Suprapubic skin (tissue), 4 donors: ENCODE measurements at regions not wholly inside any gene's neighbourhood (a gene's known extent, or its start where the extent isn't known, plus 50 kb on each side); places are given as distances from the start of the nearest gene placed in this dataset.
"Not testable (repeated sequence)": the region's sequence is repeated elsewhere in the genome, so short reads cannot be mapped to it uniquely, and the experiment has no call there.

Experiments used
- DNase-seq, 2 donors: peaks; one replicate each; pipeline ENCODE4 v3.0.0-alpha.2; 2019; ENCODE audit warnings: low spot score in 2 of 2
- H3K27ac ChIP-seq: fragments of 200-600 bp; sonication (generic); one replicate; pipeline ENCODE4 v1.5.1; 2019
- H3K27me3 ChIP-seq: fragments of 200-600 bp; sonication (generic); one replicate; pipeline ENCODE4 v1.5.1; 2019
- H3K36me3 ChIP-seq: fragments of 200-600 bp; sonication (generic); one replicate; pipeline ENCODE4 v1.5.1; 2019
- H3K4me1 ChIP-seq: fragments of 200-600 bp; sonication (generic); one replicate; pipeline ENCODE4 v1.5.1; 2019
- H3K4me3 ChIP-seq: fragments of 200-600 bp; sonication (generic); one replicate; pipeline ENCODE4 v1.5.1; 2019; ENCODE audit warnings: mild to moderate bottlenecking
- H3K9me3 ChIP-seq: fragments of 200-600 bp; sonication (generic); one replicate; pipeline ENCODE4 v1.5.1; 2019
- CTCF ChIP-seq, 2 donors: fragments of 200-600 bp in 1 of 2; fragments of 450-650 bp in 1 of 2; sonication (generic) in 1 of 2; IDR thresholded peaks; one replicate each; pipeline ENCODE4 v1.5.1; 2016 to 2019; ENCODE audit warnings: antibody characterized with exemption in 2 of 2, mild to moderate bottlenecking in 1 of 2, moderate library complexity in 1 of 2
- EP300 ChIP-seq: sonication (generic); formaldehyde crosslinking; IDR thresholded peaks from one replicate; pipeline ENCODE4 v1.6.1; 2017; ENCODE audit warnings: antibody characterized with exemption
- POLR2A ChIP-seq, 2 donors: fragments of 450-650 bp; IDR thresholded peaks; one replicate each; pipeline ENCODE4 v1.6.1; 2017; ENCODE audit warnings: antibody characterized with exemption in 2 of 2, mild to moderate bottlenecking in 2 of 2, moderate library complexity in 2 of 2
- POLR2AphosphoS5 ChIP-seq, 3 donors: sonication (generic); formaldehyde crosslinking; IDR thresholded peaks; one replicate each; pipeline ENCODE4 v1.6.1; 2017; ENCODE audit warnings: antibody characterized with exemption in 3 of 3
- WGBS: methylation state at CpG from one replicate; pipeline ENCODE4 v1.1.5; 2018; 5-methylcytosine and 5-hydroxymethylcytosine counted together

- no peaks in the 10 kb centered on the region for H3K27me3 ChIP-seq
- 49% methylated on average over 5 of the region's 5 CpGs for WGBS
- H3K27ac ChIP-seq = no peak overlapping the region
- H3K4me3 ChIP-seq = no peak overlapping the region
- DNase-seq = no peak
- no peaks in the 10 kb centered on the region for H3K36me3 ChIP-seq
- TF ChIP-seq POLR2AphosphoS5 (IDR thresholded peaks at IDR 0.05) = no peak
- no peak for TF ChIP-seq CTCF (IDR thresholded peaks at IDR 0.05)
- TF ChIP-seq POLR2A (IDR thresholded peaks at IDR 0.05) = no peak
- TF ChIP-seq EP300 = no peak
- peaks cover 5% of the 10 kb centered on the region for H3K4me1 ChIP-seq
- H3K9me3 ChIP-seq = no peaks in the 10 kb centered on the region
Measured at GRCh38 chr2:180694445-180695421, 285.7 kb upstream of the UBE2E3 start.

GRCh38 chr2:180692322-180692721, 288.1 kb upstream of the UBE2E3 start:
- TF ChIP-seq CTCF (IDR thresholded peaks at IDR 0.05) (no peak), EP300 (no peak), POLR2AphosphoS5 (IDR thresholded peaks at IDR 0.05) (no peak), POLR2A (IDR thresholded peaks at IDR 0.05) (no peak)
- WGBS = 93% methylated on average over 7 of the region's 7 CpGs
- Histone ChIP-seq H3K27ac (no peak overlapping the region), H3K36me3 (no peaks in the 10 kb centered on the region), H3K27me3 (no peaks in the 10 kb centered on the region), H3K4me1 (peaks cover 5% of the 10 kb centered on the region), H3K9me3 (no peaks in the 10 kb centered on the region), H3K4me3 (no peak overlapping the region)
- DNase-seq = no peak

- H3K9me3 ChIP-seq, H3K4me1 ChIP-seq, H3K27me3 ChIP-seq, H3K4me3 ChIP-seq, H3K27ac ChIP-seq, DNase-seq, H3K36me3 ChIP-seq: not testable (repeated sequence)
- WGBS = 93% methylated on average over 15 of the region's 15 CpGs
Measured at GRCh38 chr2:180691855-180692223, 288.6 kb upstream of the UBE2E3 start.

GRCh38 chr2:180691186-180691854, 289.1 kb upstream of the UBE2E3 start:
- H3K27ac ChIP-seq, H3K36me3 ChIP-seq, H3K4me3 ChIP-seq, H3K4me1 ChIP-seq, DNase-seq, H3K27me3 ChIP-seq, H3K9me3 ChIP-seq: not testable (repeated sequence)
- WGBS = 97% methylated on average over 16 of the region's 45 CpGs

GRCh38 chr2:180690611-180691010, 289.8 kb upstream of the UBE2E3 start:
- Histone ChIP-seq H3K27ac (no peak overlapping the region), H3K4me3 (no peak overlapping the region), H3K27me3 (no peaks in the 10 kb centered on the region), H3K36me3 (no peaks in the 10 kb centered on the region), H3K4me1 (peaks cover 2% of the 10 kb centered on the region), H3K9me3 (no peaks in the 10 kb centered on the region)
- no peak for TF ChIP-seq POLR2A (IDR thresholded peaks at IDR 0.05)
- TF ChIP-seq EP300 = no peak
- no peak for TF ChIP-seq CTCF (IDR thresholded peaks at IDR 0.05)
- TF ChIP-seq POLR2AphosphoS5 (IDR thresholded peaks at IDR 0.05) = no peak
- no peak for DNase-seq

GRCh38 chr2:180682871-180683270, 297.5 kb upstream of the UBE2E3 start:
- TF ChIP-seq CTCF (IDR thresholded peaks at IDR 0.05) (no peak), POLR2AphosphoS5 (IDR thresholded peaks at IDR 0.05) (no peak), EP300 (no peak), POLR2A (IDR thresholded peaks at IDR 0.05) (no peak)
- H3K4me3 ChIP-seq = no peak overlapping the region
- no peaks in the 10 kb centered on the region for H3K36me3 ChIP-seq
- no peaks in the 10 kb centered on the region for H3K9me3 ChIP-seq
- no peak overlapping the region for H3K27ac ChIP-seq
- WGBS = 83% methylated on average over 1 of the region's 1 CpG
- no peak for DNase-seq
- H3K4me1 ChIP-seq = peaks cover 4% of the 10 kb centered on the region
- H3K27me3 ChIP-seq = no peaks in the 10 kb centered on the region
